ENCODE measurements at regions not wholly inside any gene's neighbourhood (a gene's known extent, or its start where the extent isn't known, plus 50 kb on each side); places are given as distances from the start of the nearest gene placed in this dataset.

- no peak overlapping the region for H3K27ac ChIP-seq (ENCODE audit: low read depth, low read length, poor library complexity, severe bottlenecking)
- no peaks in the 10 kb centered on the region for H3K9me3 ChIP-seq (ENCODE audit: low read length)
- no peaks in the 10 kb centered on the region for H3K36me3 ChIP-seq (ENCODE audit: insufficient read depth, low read length)
- no peak for DNase-seq (ENCODE audit: low spot score)
- H3K4me3 ChIP-seq (ENCODE audit: low read depth, low read length, poor library complexity, severe bottlenecking), result no peak overlapping the region
- TF ChIP-seq EZH2phosphoT487 (IDR thresholded peaks at IDR 0.05; ENCODE audit: borderline replicate concordance, low read depth, low read length), result no peak
- TF ChIP-seq CTCF (conservative IDR thresholded peaks at IDR 0.05; ENCODE audit: low read length), result no peak
- ChIA-PET POLR2A (no interaction called here), CTCF (ENCODE audit: unreplicated experiment) (no interaction called here)
- H2AFZ ChIP-seq (ENCODE audit: low read length), result no peak overlapping the region
- no peaks in the 10 kb centered on the region for H3K4me1 ChIP-seq (ENCODE audit: insufficient read depth, low read length, poor library complexity, severe bottlenecking)
- intact Hi-C loops (cut with micrococcal nuclease; ENCODE audit: unreplicated experiment), result no loop called here
- no TSS peak for BruUV-seq (replicated peaks)
- H3K4me2 ChIP-seq (ENCODE audit: low read length), result no peak overlapping the region
- no peaks in the 10 kb centered on the region for H3K9me2 ChIP-seq (ENCODE audit: insufficient read depth, low read length)
- H4K20me1 ChIP-seq (ENCODE audit: insufficient read depth, low read length), result no peaks in the 10 kb centered on the region
- no peaks in the 10 kb centered on the region for H3K79me2 ChIP-seq (ENCODE audit: insufficient read depth, low read depth, low read length)
These were observed 212.1 kb upstream of the ROBO2 start for GRCh38 chr3:76827701-76828226.

GRCh38 chr3:76834657-76835056 is 205.2 kb upstream of the ROBO2 start:
- H3K4me1 ChIP-seq (ENCODE audit: insufficient read depth, low read length, poor library complexity, severe bottlenecking), result no peaks in the 10 kb centered on the region
- no peak for DNase-seq (ENCODE audit: low spot score)
- no peak overlapping the region for H2AFZ ChIP-seq (ENCODE audit: low read length)
- H3K79me2 ChIP-seq (ENCODE audit: insufficient read depth, low read depth, low read length), result no peaks in the 10 kb centered on the region
- H3K4me3 ChIP-seq (ENCODE audit: low read depth, low read length, poor library complexity, severe bottlenecking), result no peak overlapping the region
- BruUV-seq (replicated peaks), result no TSS peak
- no peaks in the 10 kb centered on the region for H3K36me3 ChIP-seq (ENCODE audit: insufficient read depth, low read length)
- CTCF ChIA-PET (ENCODE audit: unreplicated experiment), result no interaction called here
- H3K4me2 ChIP-seq (ENCODE audit: low read length), result no peak overlapping the region
- no peaks in the 10 kb centered on the region for H3K9me2 ChIP-seq (ENCODE audit: insufficient read depth, low read length)
- H4K20me1 ChIP-seq (ENCODE audit: insufficient read depth, low read length), result no peaks in the 10 kb centered on the region
- intact Hi-C loops (cut with micrococcal nuclease; ENCODE audit: unreplicated experiment), result no loop called here
- POLR2A ChIA-PET, result no interaction called here
- TF ChIP-seq CTCF (conservative IDR thresholded peaks at IDR 0.05; ENCODE audit: low read length), result no peak
- no peak for TF ChIP-seq EZH2phosphoT487 (IDR thresholded peaks at IDR 0.05; ENCODE audit: borderline replicate concordance, low read depth, low read length)
- H3K9me3 ChIP-seq (ENCODE audit: low read length), result no peaks in the 10 kb centered on the region
- no peak overlapping the region for H3K27ac ChIP-seq (ENCODE audit: low read depth, low read length, poor library complexity, severe bottlenecking)

GRCh38 chr3:76841747-76842146 is 198.2 kb upstream of the ROBO2 start:
- CTCF ChIA-PET (ENCODE audit: unreplicated experiment), result no interaction called here
- Histone ChIP-seq H3K36me3 (ENCODE audit: insufficient read depth, low read length) (no peaks in the 10 kb centered on the region), H3K79me2 (ENCODE audit: insufficient read depth, low read depth, low read length) (no peaks in the 10 kb centered on the region), H3K27ac (ENCODE audit: low read depth, low read length, poor library complexity, severe bottlenecking) (no peak overlapping the region), H3K4me2 (ENCODE audit: low read length) (no peak overlapping the region), H4K20me1 (ENCODE audit: insufficient read depth, low read length) (no peaks in the 10 kb centered on the region), H2AFZ (ENCODE audit: low read length) (no peak overlapping the region), H3K9me3 (ENCODE audit: low read length) (no peaks in the 10 kb centered on the region), H3K4me3 (ENCODE audit: low read depth, low read length, poor library complexity, severe bottlenecking) (no peak overlapping the region), H3K4me1 (ENCODE audit: insufficient read depth, low read length, poor library complexity, severe bottlenecking) (no peaks in the 10 kb centered on the region), H3K9me2 (ENCODE audit: insufficient read depth, low read length) (no peaks in the 10 kb centered on the region)
- intact Hi-C loops (cut with micrococcal nuclease; ENCODE audit: unreplicated experiment), result no loop called here
- POLR2A ChIA-PET, result interaction anchor here (0.5 kb wide), 1 partner anchor 766 kb away, joined by 4 read pairs; no protein-coding TSS in a partner anchor
- no TSS peak for BruUV-seq (replicated peaks)
- no peak for DNase-seq (ENCODE audit: low spot score)
- TF ChIP-seq EZH2phosphoT487 (IDR thresholded peaks at IDR 0.05; ENCODE audit: borderline replicate concordance, low read depth, low read length) (no peak), CTCF (conservative IDR thresholded peaks at IDR 0.05; ENCODE audit: low read length) (no peak)
